GM23338 (cell line): ENCODE measurements at regions not wholly inside any gene's neighbourhood (a gene's known extent, or its start where the extent isn't known, plus 50 kb on each side); places are given as distances from the start of the nearest gene placed in this dataset.

ENCODE experiments used
- ATAC-seq: fragments of 200-7000 bp; cut with Tn5 transposase; 3 replicates; pipeline ENCODE4 v1.9.1; 2020
- DNase-seq: peaks from one replicate; pipeline ENCODE4 v3.0.0-alpha.2; 2015; ENCODE audit warnings: low spot score
- H2AFZ ChIP-seq: fragments of 200-600 bp; sonication (generic); 2 replicates; pipeline ENCODE4 v1.8.0; 2016; ENCODE audit warnings: antibody characterized with exemption, mild to moderate bottlenecking, moderate library complexity
- H3F3A ChIP-seq: fragments of 200-600 bp; sonication (generic); replicated peaks from 2 replicates; pipeline ENCODE4 v1.8.0; 2017; ENCODE audit warnings: antibody characterized with exemption, mixed run types, low read depth
- H3K27ac ChIP-seq: fragments of 200-600 bp; sonication (generic); 2 replicates; pipeline ENCODE4 v1.6.1; 2016; ENCODE audit warnings: low read depth
- H3K27me3 ChIP-seq: fragments of 200-600 bp; sonication (generic); 2 replicates; pipeline ENCODE4 v1.8.0; 2016; ENCODE audit warnings: mild to moderate bottlenecking, mixed run types, moderate library complexity; ENCODE audit not compliant: insufficient read depth
- H3K36me3 ChIP-seq: fragments of 200-600 bp; sonication (generic); 2 replicates; pipeline ENCODE4 v1.8.0; 2016; ENCODE audit warnings: mild to moderate bottlenecking; ENCODE audit not compliant: insufficient read depth
- H3K4me1 ChIP-seq: fragments of 200-600 bp; sonication (generic); 2 replicates; pipeline ENCODE4 v1.8.0; 2016; ENCODE audit warnings: mild to moderate bottlenecking, moderate library complexity; ENCODE audit not compliant: insufficient read depth
- H3K4me2 ChIP-seq: fragments of 200-600 bp; sonication (generic); 2 replicates; pipeline ENCODE4 v1.7.1; 2017; ENCODE audit warnings: mixed run types
- H3K4me3 ChIP-seq: fragments of 200-600 bp; sonication (generic); 2 replicates; pipeline ENCODE4 v1.6.1; 2016; ENCODE audit warnings: mixed run types
- H3K79me2 ChIP-seq: fragments of 200-600 bp; sonication (generic); replicated peaks from 2 replicates; pipeline ENCODE4 v1.8.0; 2017; ENCODE audit warnings: mild to moderate bottlenecking; ENCODE audit not compliant: insufficient read depth
- H3K9me2 ChIP-seq: fragments of 200-600 bp; sonication (generic); 2 replicates; pipeline ENCODE4 v1.8.0; 2017; ENCODE audit not compliant: insufficient read depth
- H4K20me1 ChIP-seq: fragments of 200-600 bp; sonication (generic); replicated peaks from 2 replicates; pipeline ENCODE4 v1.8.0; 2017; ENCODE audit warnings: mild to moderate bottlenecking; ENCODE audit not compliant: insufficient read depth
- H3K27ac Mint-ChIP-seq: 2 replicates; pipeline ENCODE4 v1.8.0; 2020; ENCODE audit warnings: inconsistent platforms, mild to moderate bottlenecking, moderate library complexity, mixed read lengths
- H3K27me3 Mint-ChIP-seq: 3 replicates; pipeline ENCODE4 v1.8.0; 2022; ENCODE audit warnings: low read depth, mild to moderate bottlenecking, moderate library complexity, mixed read lengths, inconsistent platforms; ENCODE audit not compliant: insufficient read depth, poor library complexity
- H3K36me3 Mint-ChIP-seq: 3 replicates; pipeline ENCODE4 v1.8.0; 2021; ENCODE audit warnings: low read depth, mild to moderate bottlenecking, inconsistent platforms, moderate library complexity, mixed read lengths
- H3K4me1 Mint-ChIP-seq: 3 replicates; pipeline ENCODE4 v1.8.0; 2020; ENCODE audit warnings: mild to moderate bottlenecking, inconsistent platforms, mixed read lengths
- H3K4me3 Mint-ChIP-seq: 3 replicates; pipeline ENCODE4 v1.8.0; 2021; ENCODE audit warnings: moderate library complexity, mild to moderate bottlenecking, inconsistent platforms, mixed read lengths
- H3K9me3 Mint-ChIP-seq: 3 replicates; pipeline ENCODE4 v1.8.0; 2020; ENCODE audit warnings: moderate library complexity, mild to moderate bottlenecking, inconsistent platforms, mixed read lengths
- CTCF ChIP-seq, 2 experiments: fragments of 200-600 bp in 1 of 2; sonication (generic) in 1 of 2; conservative IDR thresholded peaks; 2 replicates each; pipeline versions ENCODE4 v1.5.1 to v1.6.1; 2016 to 2017; ENCODE audit warnings: antibody characterized with exemption in 2 of 2, low read depth in 2 of 2, mild to moderate bottlenecking in 2 of 2, moderate library complexity in 1 of 2
- NANOG ChIP-seq: IDR thresholded peaks from 2 replicates; pipeline ENCODE4 v1.6.1; 2016; ENCODE audit warnings: antibody characterized with exemption, borderline replicate concordance
- ZNF114 ChIP-seq: fragments of 250-450 bp; sonication (Bioruptor Pico); IDR thresholded peaks from 2 replicates; pipeline ENCODE4 v1.5.0; 2020; ENCODE audit warnings: mild to moderate bottlenecking, moderate library complexity
- ZNF331 ChIP-seq: fragments of 250-450 bp; sonication (Bioruptor Pico); IDR thresholded peaks from 2 replicates; pipeline ENCODE4 v1.5.0; 2020; ENCODE audit warnings: low read depth, mild to moderate bottlenecking, moderate library complexity
- ZNF462 ChIP-seq: fragments of 250-450 bp; sonication (Bioruptor Pico); IDR thresholded peaks from 2 replicates; pipeline ENCODE4 v1.5.0; 2020; ENCODE audit warnings: mild to moderate bottlenecking, moderate library complexity

DNA sequence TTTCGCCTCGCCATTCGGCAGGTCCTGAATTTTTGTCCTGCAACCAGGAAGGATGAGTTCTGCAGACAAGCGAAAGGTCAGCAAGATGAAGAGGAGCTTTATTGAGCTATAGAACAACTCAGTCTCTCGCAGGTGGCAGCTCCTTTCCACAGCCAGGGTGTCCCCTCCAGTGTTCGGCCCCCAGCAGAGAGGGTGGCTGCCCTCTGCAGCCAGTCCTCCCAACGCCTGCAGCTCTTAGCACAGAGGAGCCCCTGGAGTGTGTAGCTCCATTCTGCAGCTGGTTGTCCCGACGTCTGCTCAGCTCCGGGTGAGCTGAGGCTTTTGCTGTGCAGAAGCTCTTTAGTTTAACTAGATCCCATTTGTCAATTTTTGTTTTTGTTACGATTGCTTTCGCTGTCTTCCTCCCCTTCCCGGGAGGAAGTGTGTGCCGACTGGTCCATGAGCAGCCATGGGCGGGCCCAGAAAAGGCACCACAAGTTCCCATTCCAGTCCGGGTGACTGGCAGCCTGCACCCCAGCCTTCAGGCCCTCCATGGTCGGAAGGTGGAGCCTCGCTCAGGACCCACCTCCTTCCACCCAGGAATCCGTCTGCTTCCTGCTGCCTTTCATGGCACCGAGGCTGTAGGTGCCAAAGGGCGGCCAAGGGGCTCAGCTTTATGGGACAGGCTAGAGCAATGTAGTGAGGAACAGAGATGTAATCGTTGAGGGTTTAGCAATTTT, 497.8 kb upstream of the CNTN4 start (continued):
- no peak for TF ChIP-seq ZNF462 (CRISPR knock-in tag)
- no peak for TF ChIP-seq ZNF114 (CRISPR knock-in tag)
- no peak for TF ChIP-seq CTCF (conservative IDR thresholded peaks at IDR 0.05; ENCODE audit: low read depth in 2 of 2)
- TF ChIP-seq ZNF331 (CRISPR knock-in tag) = no peak

- peaks cover 89% of the 10 kb centered on the region for H3K9me3 Mint-ChIP-seq
- DNase-seq = no peak
Measured at GRCh38 chr3:1609416-1609815, 489.2 kb upstream of the CNTN4 start.

More at GRCh38 chr3:1609416-1609815, 489.2 kb upstream of the CNTN4 start:
- no peaks in the 10 kb centered on the region for H3K27me3 ChIP-seq
- TF ChIP-seq NANOG = no peak
- H3K79me2 ChIP-seq = no peaks in the 10 kb centered on the region
- no peak overlapping the region for H3K27ac Mint-ChIP-seq
- no peak overlapping the region for H3K27ac ChIP-seq
- H3K4me2 ChIP-seq = no peak overlapping the region
- no peak overlapping the region for H3K4me3 ChIP-seq
- no peaks in the 10 kb centered on the region for H3K9me2 ChIP-seq
- no peaks in the 10 kb centered on the region for H3K4me1 ChIP-seq
- no peak for ATAC-seq
- H2AFZ ChIP-seq = no peak overlapping the region
- H3K36me3 ChIP-seq = no peaks in the 10 kb centered on the region
- H3K27me3 Mint-ChIP-seq = peaks cover 2% of the 10 kb centered on the region
- peaks cover 18% of the 10 kb centered on the region for H3K36me3 Mint-ChIP-seq
- no peaks in the 10 kb centered on the region for H3F3A ChIP-seq
- H3K4me1 Mint-ChIP-seq = no peaks in the 10 kb centered on the region
- H3K4me3 Mint-ChIP-seq = no peak overlapping the region
- no peaks in the 10 kb centered on the region for H4K20me1 ChIP-seq
